ENCODE measurements at regions not wholly inside any gene's neighbourhood (a gene's known extent, or its start where the extent isn't known, plus 50 kb on each side); places are given as distances from the start of the nearest gene placed in this dataset.

- TF ChIP-seq, protein P1, sequence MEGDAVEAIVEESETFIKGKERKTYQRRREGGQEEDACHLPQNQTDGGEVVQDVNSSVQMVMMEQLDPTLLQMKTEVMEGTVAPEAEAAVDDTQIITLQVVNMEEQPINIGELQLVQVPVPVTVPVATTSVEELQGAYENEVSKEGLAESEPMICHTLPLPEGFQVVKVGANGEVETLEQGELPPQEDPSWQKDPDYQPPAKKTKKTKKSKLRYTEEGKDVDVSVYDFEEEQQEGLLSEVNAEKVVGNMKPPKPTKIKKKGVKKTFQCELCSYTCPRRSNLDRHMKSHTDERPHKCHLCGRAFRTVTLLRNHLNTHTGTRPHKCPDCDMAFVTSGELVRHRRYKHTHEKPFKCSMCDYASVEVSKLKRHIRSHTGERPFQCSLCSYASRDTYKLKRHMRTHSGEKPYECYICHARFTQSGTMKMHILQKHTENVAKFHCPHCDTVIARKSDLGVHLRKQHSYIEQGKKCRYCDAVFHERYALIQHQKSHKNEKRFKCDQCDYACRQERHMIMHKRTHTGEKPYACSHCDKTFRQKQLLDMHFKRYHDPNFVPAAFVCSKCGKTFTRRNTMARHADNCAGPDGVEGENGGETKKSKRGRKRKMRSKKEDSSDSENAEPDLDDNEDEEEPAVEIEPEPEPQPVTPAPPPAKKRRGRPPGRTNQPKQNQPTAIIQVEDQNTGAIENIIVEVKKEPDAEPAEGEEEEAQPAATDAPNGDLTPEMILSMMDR (IDR thresholded peaks at IDR 0.05) = no peak
- TF ChIP-seq POLR2A (IDR thresholded peaks at IDR 0.05) = no peak
Observed at GRCh38 chr6:156131221-156131903, 645.8 kb upstream of the ARID1B start.

All from body of pancreas (tissue), 4 donors.